Testis (tissue), 2 donors: ENCODE measurements at regions not wholly inside any gene's neighbourhood (a gene's known extent, or its start where the extent isn't known, plus 50 kb on each side); places are given as distances from the start of the nearest gene placed in this dataset.

Experiments used
- DNase-seq: peaks from one replicate; pipeline ENCODE4 v3.0.0-alpha.2; 2019
- H3K27ac ChIP-seq, 2 donors: fragments of 200-600 bp; sonication (generic); one replicate each; pipeline ENCODE4 v1.5.1; 2019
- H3K27me3 ChIP-seq: fragments of 200-600 bp; sonication (generic); one replicate; pipeline ENCODE4 v1.5.1; 2019
- H3K36me3 ChIP-seq: fragments of 200-600 bp; sonication (generic); one replicate; pipeline ENCODE4 v1.5.1; 2017; ENCODE audit warnings: low read depth; ENCODE audit errors: missing control alignments
- H3K4me1 ChIP-seq: fragments of 200-600 bp; sonication (generic); one replicate; pipeline ENCODE4 v1.5.1; 2019
- H3K4me3 ChIP-seq, 2 donors: fragments of 200-600 bp; sonication (generic); one replicate each; pipeline ENCODE4 v1.5.1; 2017 to 2019
- H3K9me3 ChIP-seq: fragments of 200-600 bp; sonication (generic); one replicate; pipeline ENCODE4 v1.5.1; 2017
- CTCF ChIP-seq, 3 experiments: fragments of 450-650 bp in 2 of 3; fragments of 200-600 bp in 1 of 3; sonication (generic) in 1 of 3; IDR thresholded peaks; one replicate each; pipeline ENCODE4 v1.5.1; 2016 to 2019; ENCODE audit warnings: antibody characterized with exemption in 3 of 3, mild to moderate bottlenecking in 2 of 3, moderate library complexity in 1 of 3
- POLR2A ChIP-seq: fragments of 450-650 bp; IDR thresholded peaks from one replicate; pipeline ENCODE4 v1.6.1; 2017; ENCODE audit warnings: antibody characterized with exemption, mild to moderate bottlenecking, moderate library complexity
- WGBS, 2 donors: methylation state at CpG; one replicate each; pipeline ENCODE4 v1.1.5; 2018; 5-methylcytosine and 5-hydroxymethylcytosine counted together
- intact Hi-C: fragments of 100-400 bp; cut with DNase I; formaldehyde crosslinking; loops from one replicate; pipeline ENCODE4 v1.15.1; 2023; ENCODE audit warnings: low total_unique reads

- intact Hi-C loops: no loop called here
- Histone ChIP-seq H3K4me1 (no peaks in the 10 kb centered on the region), H3K4me3 (no peak overlapping the region), H3K27me3 (no peaks in the 10 kb centered on the region), H3K36me3 (no peaks in the 10 kb centered on the region), H3K9me3 (no peaks in the 10 kb centered on the region), H3K27ac (no peak overlapping the region)
- WGBS, 2 donors: 59 to 74% methylated on average over 2 of the region's 2 CpGs
- no peak for TF ChIP-seq CTCF (IDR thresholded peaks at IDR 0.05)
- TF ChIP-seq POLR2A: no peak
- no peak for DNase-seq
Observed at GRCh38 chr12:126644236-126645020, 1579.2 kb downstream of the AACS start.

GRCh38 chr12:126648074-126648473 is 1582.8 kb downstream of the AACS start:
- no peaks in the 10 kb centered on the region for H3K36me3 ChIP-seq
- H3K27me3 ChIP-seq: no peaks in the 10 kb centered on the region
- no peak for DNase-seq
- no peaks in the 10 kb centered on the region for H3K4me1 ChIP-seq
- TF ChIP-seq POLR2A (no peak), CTCF (IDR thresholded peaks at IDR 0.05) (no peak)
- H3K9me3 ChIP-seq: no peaks in the 10 kb centered on the region
- H3K4me3 ChIP-seq: no peak overlapping the region
- WGBS, 2 donors: 79 to 81% methylated on average over 5 of the region's 5 CpGs
- no peak overlapping the region for H3K27ac ChIP-seq
- intact Hi-C loops: no loop called here

GRCh38 chr12:126651133-126651532 is 1585.9 kb downstream of the AACS start:
- H3K9me3 ChIP-seq: no peaks in the 10 kb centered on the region
- no peak for DNase-seq
- 75 to 80% methylated on average over 5 of the region's 5 CpGs for WGBS, 2 donors
- H3K4me1 ChIP-seq: no peaks in the 10 kb centered on the region
- TF ChIP-seq POLR2A (no peak), CTCF (IDR thresholded peaks at IDR 0.05) (no peak)
- no peak overlapping the region for H3K27ac ChIP-seq
- H3K4me3 ChIP-seq: no peak overlapping the region
- intact Hi-C loops: no loop called here
- H3K36me3 ChIP-seq: no peaks in the 10 kb centered on the region
- H3K27me3 ChIP-seq: no peaks in the 10 kb centered on the region

GRCh38 chr12:126663304-126664094 is 1598.3 kb downstream of the AACS start:
- no peak overlapping the region for H3K27ac ChIP-seq
- no peaks in the 10 kb centered on the region for H3K36me3 ChIP-seq
- intact Hi-C loops: no loop called here
- TF ChIP-seq CTCF (IDR thresholded peaks at IDR 0.05): peak in 2 of 3 experiments; percentile 34 to 37
- TF ChIP-seq POLR2A: no peak
- H3K27me3 ChIP-seq: no peaks in the 10 kb centered on the region
- no peaks in the 10 kb centered on the region for H3K9me3 ChIP-seq
- H3K4me3 ChIP-seq: no peak overlapping the region
- WGBS, 2 donors: 48 to 53% methylated on average over 6 of the region's 6 CpGs
- DNase-seq: peak; percentile 36
- H3K4me1 ChIP-seq: no peaks in the 10 kb centered on the region
